Liver (tissue), 8 donors: ENCODE measurements at regions not wholly inside any gene's neighbourhood (a gene's known extent, or its start where the extent isn't known, plus 50 kb on each side); places are given as distances from the start of the nearest gene placed in this dataset.

Experiments used
- DNase-seq: peaks from one replicate; pipeline ENCODE4 v3.0.0-alpha.2; 2017; ENCODE audit warnings: low spot score
- H3K27ac ChIP-seq, 2 donors: one replicate each; pipeline ENCODE4 v1.7.0; 2013; ENCODE audit warnings: inconsistent platforms in 2 of 2, low read length in 2 of 2, control low read depth in 1 of 2, low read depth in 1 of 2, mild to moderate bottlenecking in 1 of 2
- H3K27me3 ChIP-seq, 4 donors: one replicate each; pipeline versions ENCODE4 v1.6.1 to v1.7.0; 2013; ENCODE audit warnings: low read length in 3 of 4, inconsistent platforms in 1 of 4, mild to moderate bottlenecking in 1 of 4, moderate library complexity in 1 of 4; ENCODE audit not compliant: control insufficient read depth in 4 of 4, insufficient read depth in 4 of 4
- H3K36me3 ChIP-seq, 4 donors: one replicate each; pipeline versions ENCODE4 v1.6.1 to v1.7.0; 2013; ENCODE audit warnings: low read length in 3 of 4, mild to moderate bottlenecking in 3 of 4, low read depth in 1 of 4, moderate library complexity in 1 of 4; ENCODE audit not compliant: control insufficient read depth in 4 of 4, insufficient read depth in 3 of 4
- H3K4me1 ChIP-seq, 4 donors: one replicate each; pipeline versions ENCODE4 v1.6.1 to v1.7.0; 2013; ENCODE audit warnings: low read length in 3 of 4, mild to moderate bottlenecking in 3 of 4, moderate library complexity in 1 of 4; ENCODE audit not compliant: control insufficient read depth in 4 of 4, insufficient read depth in 4 of 4
- H3K4me3 ChIP-seq, 3 donors: one replicate each; pipeline versions ENCODE4 v1.6.1 to v1.7.0; 2013; ENCODE audit warnings: low read length in 3 of 3, control low read depth in 1 of 3, low read depth in 1 of 3, mild to moderate bottlenecking in 1 of 3
- H3K9ac ChIP-seq, 2 donors: one replicate each; pipeline ENCODE4 v1.7.0; 2013; ENCODE audit warnings: low read length in 2 of 2, mild to moderate bottlenecking in 2 of 2, moderate library complexity in 2 of 2, control low read depth in 1 of 2, low read depth in 1 of 2
- H3K9me3 ChIP-seq, 4 donors: one replicate each; pipeline versions ENCODE4 v1.6.1 to v1.7.0; 2013; ENCODE audit warnings: low read length in 3 of 4; ENCODE audit not compliant: control insufficient read depth in 4 of 4
- EGR1 ChIP-seq, 2 donors: IDR thresholded peaks; 2 replicates each; pipeline ENCODE4 v1.6.1; 2016 to 2018; ENCODE audit warnings: antibody characterized with exemption in 2 of 2, low read depth in 2 of 2
- FOXA1 ChIP-seq: IDR thresholded peaks from 2 replicates; pipeline ENCODE4 v1.6.1; 2016; ENCODE audit warnings: antibody characterized with exemption
- FOXA2 ChIP-seq: IDR thresholded peaks from 2 replicates; pipeline ENCODE4 v1.6.1; 2016; ENCODE audit warnings: antibody characterized with exemption
- GABPA ChIP-seq, 2 donors: IDR thresholded peaks in 1 of 2; conservative IDR thresholded peaks in 1 of 2; 2 replicates each; pipeline ENCODE4 v1.6.1; 2016; ENCODE audit warnings: antibody characterized with exemption in 2 of 2, mild to moderate bottlenecking in 1 of 2, moderate library complexity in 1 of 2
- HNF4A ChIP-seq, 2 donors: conservative IDR thresholded peaks; 2 replicates each; pipeline ENCODE4 v1.6.1; 2016; ENCODE audit warnings: antibody characterized with exemption in 2 of 2, mild to moderate bottlenecking in 2 of 2
- HNF4G ChIP-seq: IDR thresholded peaks from 2 replicates; pipeline ENCODE4 v1.6.1; 2016; ENCODE audit warnings: antibody characterized with exemption
- JUND ChIP-seq, 2 donors: IDR thresholded peaks; 2 replicates each; pipeline ENCODE4 v1.6.1; 2016; ENCODE audit warnings: antibody characterized with exemption in 2 of 2
- NR2F2 ChIP-seq: IDR thresholded peaks from 2 replicates; pipeline ENCODE4 v1.6.1; 2016; ENCODE audit warnings: antibody characterized with exemption
- RAD21 ChIP-seq, 2 donors: IDR thresholded peaks; 2 replicates each; pipeline ENCODE4 v1.6.1; 2016; ENCODE audit warnings: antibody characterized with exemption in 2 of 2, mild to moderate bottlenecking in 2 of 2
- RXRA ChIP-seq, 2 donors: IDR thresholded peaks; 2 replicates each; pipeline ENCODE4 v1.6.1; 2017 to 2018; ENCODE audit warnings: antibody characterized with exemption in 2 of 2, mild to moderate bottlenecking in 1 of 2
- TAF1 ChIP-seq: conservative IDR thresholded peaks from 2 replicates; pipeline ENCODE4 v1.6.1; 2016; ENCODE audit warnings: antibody characterized with exemption, mild to moderate bottlenecking
- YY1 ChIP-seq: IDR thresholded peaks from 2 replicates; pipeline ENCODE4 v1.6.1; 2016; ENCODE audit warnings: antibody characterized with exemption, mild to moderate bottlenecking
- WGBS: extraction: QIAGEN DNeasy Blood & Tissue Kit; methylation state at CpG from one replicate; pipeline ENCODE4 v1.1.7; 2013; 5-methylcytosine and 5-hydroxymethylcytosine counted together
- TF ChIP-seq, protein P1 (sequence below): IDR thresholded peaks from 2 replicates; pipeline ENCODE4 v1.6.1; 2016; ENCODE audit warnings: antibody characterized with exemption
- TF ChIP-seq, protein P2 (sequence below): IDR thresholded peaks from 2 replicates; pipeline ENCODE4 v1.6.1; 2016; ENCODE audit warnings: antibody characterized with exemption
- TF ChIP-seq, protein P3 (sequence below): IDR thresholded peaks from 2 replicates; pipeline ENCODE4 v1.6.1; 2016; ENCODE audit warnings: antibody characterized with exemption
- TF ChIP-seq, protein P4 (sequence below): fragments of 150-350 bp; IDR thresholded peaks from 2 replicates; pipeline ENCODE4 v1.5.1; 2017; ENCODE audit warnings: improper control_type of control experiment, low read depth, low read length; ENCODE audit not compliant: missing input control
- TF ChIP-seq, protein P5 (sequence below): IDR thresholded peaks from 2 replicates; pipeline ENCODE4 v1.6.1; 2016; ENCODE audit warnings: antibody characterized with exemption, mild to moderate bottlenecking
- donor health status: healthy.
- donor health status: healthy.
- donor health status: healthy.
- donor health status: healthy.
- donor health status: healthy.

DNA sequence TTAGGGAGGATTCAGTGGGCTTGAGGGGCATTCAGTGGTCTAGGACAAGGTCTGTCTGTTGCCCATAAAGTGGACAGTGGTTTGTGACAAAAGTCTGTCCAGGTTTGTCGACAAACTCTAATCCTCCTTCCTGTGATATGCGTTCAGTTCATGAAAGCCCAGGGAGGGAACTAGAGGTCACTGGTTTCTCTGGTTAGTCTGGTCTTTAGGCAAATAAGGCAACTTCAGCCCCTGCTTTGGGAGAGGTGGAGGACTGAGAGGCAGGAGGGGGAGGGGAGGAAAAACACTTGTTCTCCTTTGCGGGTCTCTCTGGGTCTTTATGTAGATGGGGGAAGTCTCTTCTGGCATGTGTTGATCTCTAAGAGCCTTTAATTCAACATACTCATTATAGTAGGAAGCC, 235.1 kb upstream of the PWP1 start (continued):
- TF ChIP-seq, protein P1, sequence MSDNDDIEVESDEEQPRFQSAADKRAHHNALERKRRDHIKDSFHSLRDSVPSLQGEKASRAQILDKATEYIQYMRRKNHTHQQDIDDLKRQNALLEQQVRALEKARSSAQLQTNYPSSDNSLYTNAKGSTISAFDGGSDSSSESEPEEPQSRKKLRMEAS: no peak

DNA sequence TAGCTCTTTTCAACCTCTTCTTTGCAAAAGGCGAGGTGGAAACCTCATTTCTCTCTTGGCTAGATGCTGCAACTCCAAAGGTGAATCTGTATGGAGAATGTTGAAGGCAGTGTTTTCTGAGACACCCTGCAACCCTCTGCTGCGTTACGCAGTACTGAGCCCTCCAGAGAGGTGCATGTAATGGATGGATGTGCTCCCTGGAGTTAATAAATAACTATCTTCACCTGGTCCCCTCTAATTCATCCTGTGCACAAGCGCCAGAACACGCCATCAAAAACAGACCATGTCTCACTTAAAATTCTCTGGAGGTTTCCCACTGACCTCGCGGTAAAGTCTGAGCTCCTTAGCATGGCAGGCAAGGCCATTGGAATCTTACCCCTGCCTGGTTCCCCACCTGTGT, 234.4 kb upstream of the PWP1 start:
- H3K9me3 ChIP-seq: no peaks in the 10 kb centered on the region
- no peaks in the 10 kb centered on the region for H3K4me1 ChIP-seq
- TF ChIP-seq, protein P1: no peak
- TF ChIP-seq JUND (IDR thresholded peaks at IDR 0.05) (no peak), YY1 (no peak), RAD21 (IDR thresholded peaks at IDR 0.05) (no peak), TAF1 (no peak), NR2F2 (no peak)
- no peaks in the 10 kb centered on the region for H3K36me3 ChIP-seq
- no peak overlapping the region for H3K4me3 ChIP-seq
- WGBS: 62% methylated on average over 7 of the region's 7 CpGs
- DNase-seq: no peak
- H3K9ac ChIP-seq: no peak overlapping the region
- H3K27me3 ChIP-seq: no peaks in the 10 kb centered on the region
- no peak overlapping the region for H3K27ac ChIP-seq

DNA sequence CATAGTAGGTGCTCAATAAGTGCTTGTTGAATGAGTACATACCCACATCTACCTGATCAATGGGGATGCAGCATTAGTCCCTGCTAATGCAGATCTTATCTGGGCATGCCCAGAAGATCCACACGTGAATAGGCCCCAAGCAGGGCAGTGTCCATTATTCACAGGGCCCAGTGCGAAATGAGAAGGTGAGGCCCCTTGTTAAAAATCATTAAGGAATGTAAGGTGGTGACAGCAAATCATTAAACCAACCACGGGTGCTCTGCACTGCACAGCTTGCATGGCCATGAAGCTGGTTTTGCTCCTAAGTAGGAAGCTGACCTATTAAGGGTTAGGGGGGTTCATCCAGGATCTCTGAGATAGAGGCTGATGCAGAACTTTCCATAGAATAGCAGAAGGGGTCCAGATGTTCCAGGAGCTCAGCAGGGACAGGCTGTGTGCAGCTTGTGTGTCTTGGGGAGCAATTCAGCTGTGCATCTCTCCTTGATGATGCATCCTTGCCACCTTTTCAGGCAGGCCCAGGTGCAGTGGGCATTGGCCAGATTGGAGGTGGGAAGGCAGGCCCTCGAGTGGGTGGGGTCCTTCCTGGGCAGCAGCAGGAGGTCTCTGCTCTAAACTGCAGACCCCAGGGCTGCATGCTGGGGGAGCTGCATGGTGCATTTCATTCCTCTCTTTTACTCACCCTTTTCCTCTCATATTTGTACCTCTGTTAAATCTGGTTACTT, 231.3 kb upstream of the PWP1 start:
- Histone ChIP-seq H3K9me3 (no peaks in the 10 kb centered on the region), H3K27ac (no peak overlapping the region), H3K9ac (no peak overlapping the region), H3K4me1 (peaks cover 0 to 14% (median 6%) of the 10 kb centered on the region in 4 donors), H3K36me3 (no peaks in the 10 kb centered on the region), H3K4me3 (no peak overlapping the region), H3K27me3 (no peaks in the 10 kb centered on the region)
- TF ChIP-seq TAF1 (no peak), HNF4A (conservative IDR thresholded peaks at IDR 0.05) (no peak), NR2F2 (no peak), YY1 (no peak), GABPA (IDR thresholded peaks at IDR 0.05 in 1 of 2, conservative IDR thresholded peaks at IDR 0.05 in 1 of 2) (no peak), FOXA1 (no peak), HNF4G (no peak), EGR1 (IDR thresholded peaks at IDR 0.05; ENCODE audit: low read depth in 2 of 2) (no peak), RAD21 (IDR thresholded peaks at IDR 0.05) (no peak), RXRA (IDR thresholded peaks at IDR 0.05) (no peak), FOXA2 (no peak)
- TF ChIP-seq, protein P2, sequence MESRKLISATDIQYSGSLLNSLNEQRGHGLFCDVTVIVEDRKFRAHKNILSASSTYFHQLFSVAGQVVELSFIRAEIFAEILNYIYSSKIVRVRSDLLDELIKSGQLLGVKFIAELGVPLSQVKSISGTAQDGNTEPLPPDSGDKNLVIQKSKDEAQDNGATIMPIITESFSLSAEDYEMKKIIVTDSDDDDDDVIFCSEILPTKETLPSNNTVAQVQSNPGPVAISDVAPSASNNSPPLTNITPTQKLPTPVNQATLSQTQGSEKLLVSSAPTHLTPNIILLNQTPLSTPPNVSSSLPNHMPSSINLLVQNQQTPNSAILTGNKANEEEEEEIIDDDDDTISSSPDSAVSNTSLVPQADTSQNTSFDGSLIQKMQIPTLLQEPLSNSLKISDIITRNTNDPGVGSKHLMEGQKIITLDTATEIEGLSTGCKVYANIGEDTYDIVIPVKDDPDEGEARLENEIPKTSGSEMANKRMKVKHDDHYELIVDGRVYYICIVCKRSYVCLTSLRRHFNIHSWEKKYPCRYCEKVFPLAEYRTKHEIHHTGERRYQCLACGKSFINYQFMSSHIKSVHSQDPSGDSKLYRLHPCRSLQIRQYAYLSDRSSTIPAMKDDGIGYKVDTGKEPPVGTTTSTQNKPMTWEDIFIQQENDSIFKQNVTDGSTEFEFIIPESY: no peak
- TF ChIP-seq, protein P3, sequence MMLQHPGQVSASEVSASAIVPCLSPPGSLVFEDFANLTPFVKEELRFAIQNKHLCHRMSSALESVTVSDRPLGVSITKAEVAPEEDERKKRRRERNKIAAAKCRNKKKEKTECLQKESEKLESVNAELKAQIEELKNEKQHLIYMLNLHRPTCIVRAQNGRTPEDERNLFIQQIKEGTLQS: no peak
- TF ChIP-seq, protein P4, sequence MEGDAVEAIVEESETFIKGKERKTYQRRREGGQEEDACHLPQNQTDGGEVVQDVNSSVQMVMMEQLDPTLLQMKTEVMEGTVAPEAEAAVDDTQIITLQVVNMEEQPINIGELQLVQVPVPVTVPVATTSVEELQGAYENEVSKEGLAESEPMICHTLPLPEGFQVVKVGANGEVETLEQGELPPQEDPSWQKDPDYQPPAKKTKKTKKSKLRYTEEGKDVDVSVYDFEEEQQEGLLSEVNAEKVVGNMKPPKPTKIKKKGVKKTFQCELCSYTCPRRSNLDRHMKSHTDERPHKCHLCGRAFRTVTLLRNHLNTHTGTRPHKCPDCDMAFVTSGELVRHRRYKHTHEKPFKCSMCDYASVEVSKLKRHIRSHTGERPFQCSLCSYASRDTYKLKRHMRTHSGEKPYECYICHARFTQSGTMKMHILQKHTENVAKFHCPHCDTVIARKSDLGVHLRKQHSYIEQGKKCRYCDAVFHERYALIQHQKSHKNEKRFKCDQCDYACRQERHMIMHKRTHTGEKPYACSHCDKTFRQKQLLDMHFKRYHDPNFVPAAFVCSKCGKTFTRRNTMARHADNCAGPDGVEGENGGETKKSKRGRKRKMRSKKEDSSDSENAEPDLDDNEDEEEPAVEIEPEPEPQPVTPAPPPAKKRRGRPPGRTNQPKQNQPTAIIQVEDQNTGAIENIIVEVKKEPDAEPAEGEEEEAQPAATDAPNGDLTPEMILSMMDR: no peak
- TF ChIP-seq, protein P1: no peak
- TF ChIP-seq, protein P5, sequence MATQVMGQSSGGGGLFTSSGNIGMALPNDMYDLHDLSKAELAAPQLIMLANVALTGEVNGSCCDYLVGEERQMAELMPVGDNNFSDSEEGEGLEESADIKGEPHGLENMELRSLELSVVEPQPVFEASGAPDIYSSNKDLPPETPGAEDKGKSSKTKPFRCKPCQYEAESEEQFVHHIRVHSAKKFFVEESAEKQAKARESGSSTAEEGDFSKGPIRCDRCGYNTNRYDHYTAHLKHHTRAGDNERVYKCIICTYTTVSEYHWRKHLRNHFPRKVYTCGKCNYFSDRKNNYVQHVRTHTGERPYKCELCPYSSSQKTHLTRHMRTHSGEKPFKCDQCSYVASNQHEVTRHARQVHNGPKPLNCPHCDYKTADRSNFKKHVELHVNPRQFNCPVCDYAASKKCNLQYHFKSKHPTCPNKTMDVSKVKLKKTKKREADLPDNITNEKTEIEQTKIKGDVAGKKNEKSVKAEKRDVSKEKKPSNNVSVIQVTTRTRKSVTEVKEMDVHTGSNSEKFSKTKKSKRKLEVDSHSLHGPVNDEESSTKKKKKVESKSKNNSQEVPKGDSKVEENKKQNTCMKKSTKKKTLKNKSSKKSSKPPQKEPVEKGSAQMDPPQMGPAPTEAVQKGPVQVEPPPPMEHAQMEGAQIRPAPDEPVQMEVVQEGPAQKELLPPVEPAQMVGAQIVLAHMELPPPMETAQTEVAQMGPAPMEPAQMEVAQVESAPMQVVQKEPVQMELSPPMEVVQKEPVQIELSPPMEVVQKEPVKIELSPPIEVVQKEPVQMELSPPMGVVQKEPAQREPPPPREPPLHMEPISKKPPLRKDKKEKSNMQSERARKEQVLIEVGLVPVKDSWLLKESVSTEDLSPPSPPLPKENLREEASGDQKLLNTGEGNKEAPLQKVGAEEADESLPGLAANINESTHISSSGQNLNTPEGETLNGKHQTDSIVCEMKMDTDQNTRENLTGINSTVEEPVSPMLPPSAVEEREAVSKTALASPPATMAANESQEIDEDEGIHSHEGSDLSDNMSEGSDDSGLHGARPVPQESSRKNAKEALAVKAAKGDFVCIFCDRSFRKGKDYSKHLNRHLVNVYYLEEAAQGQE: no peak
- DNase-seq: no peak
- WGBS: 73% methylated on average over 4 of the region's 4 CpGs
